GM21528 (cell line): ENCODE measurements at regions not wholly inside any gene's neighbourhood (a gene's known extent, or its start where the extent isn't known, plus 50 kb on each side); places are given as distances from the start of the nearest gene placed in this dataset.
"Not testable (repeated sequence)": the region's sequence is repeated elsewhere in the genome, so short reads cannot be mapped to it uniquely, and the experiment has no call there.

ENCODE experiments used
- ATAC-seq: cut with Tn5 transposase; IDR thresholded peaks from one replicate; pipeline ENCODE4 v1.9.1; 2021; ENCODE audit warnings: mild to moderate bottlenecking, moderate library complexity; ENCODE audit not compliant: unreplicated experiment, low FRiP score

GRCh38 chr1:217052626-217053025, 329.4 kb upstream of the ESRRG start:
- ATAC-seq = no peak

GRCh38 chr1:217052196-217052595, 329.0 kb upstream of the ESRRG start:
- ATAC-seq = no peak

GRCh38 chr1:217049721-217050120, 326.5 kb upstream of the ESRRG start:
- ATAC-seq = no peak

GRCh38 chr1:217049081-217049480, 325.9 kb upstream of the ESRRG start:
- ATAC-seq = no peak

GRCh38 chr1:217048104-217048707, 325.0 kb upstream of the ESRRG start:
- ATAC-seq = no peak

- ATAC-seq = no peak
These were observed 317.7 kb upstream of the ESRRG start for GRCh38 chr1:217040711-217041455.

GRCh38 chr1:217039926-217040325, 316.7 kb upstream of the ESRRG start:
- ATAC-seq = no peak

- not testable (repeated sequence) for ATAC-seq
These were observed 315.9 kb upstream of the ESRRG start for GRCh38 chr1:217039139-217039538.

- no peak for ATAC-seq
These were observed 313.5 kb upstream of the ESRRG start for GRCh38 chr1:217036757-217037156.

GRCh38 chr1:217032715-217033367, 309.6 kb upstream of the ESRRG start:
- no peak for ATAC-seq

GRCh38 chr1:217029281-217030157, 306.3 kb upstream of the ESRRG start:
- ATAC-seq = no peak

- ATAC-seq = peak; percentile 99
These were observed 304.3 kb upstream of the ESRRG start for GRCh38 chr1:217027403-217028080.

- ATAC-seq = no peak
These were observed 303.3 kb upstream of the ESRRG start for GRCh38 chr1:217026531-217026930.

- no peak for ATAC-seq
These were observed 302.2 kb upstream of the ESRRG start for GRCh38 chr1:217025381-217025780.

- ATAC-seq = no peak
These were observed 301.7 kb upstream of the ESRRG start for GRCh38 chr1:217024911-217025310.

GRCh38 chr1:217021956-217022355, 298.7 kb upstream of the ESRRG start:
- ATAC-seq = no peak

- no peak for ATAC-seq
These were observed 298.2 kb upstream of the ESRRG start for GRCh38 chr1:217021400-217021799.

- no peak for ATAC-seq
These were observed 296.2 kb upstream of the ESRRG start for GRCh38 chr1:217019475-217019874.

GRCh38 chr1:217018648-217019047, 295.4 kb upstream of the ESRRG start:
- ATAC-seq = no peak

GRCh38 chr1:217017165-217017564, 293.9 kb upstream of the ESRRG start:
- ATAC-seq = no peak
